HUDEP-2 (cell line): ENCODE measurements at regions not wholly inside any gene's neighbourhood (a gene's known extent, or its start where the extent isn't known, plus 50 kb on each side); places are given as distances from the start of the nearest gene placed in this dataset.
A peak's percentile ranks its signal among the peaks of the same experiment; 100 is the strongest.

Source experiments
- DNase-seq, 76 experiments: peaks; one replicate each; lab custom pipeline; 2025; ENCODE audit not compliant: unreplicated experiment in 76 of 76; lab: John Stamatoyannopoulos, UW

- no peak for DNase-seq
Observed at GRCh38 chr12:24608637-24609285, 340.1 kb downstream of the BCAT1 start.

- no peak for DNase-seq
Observed at GRCh38 chr12:24608108-24608507, 340.8 kb downstream of the BCAT1 start.

DNA sequence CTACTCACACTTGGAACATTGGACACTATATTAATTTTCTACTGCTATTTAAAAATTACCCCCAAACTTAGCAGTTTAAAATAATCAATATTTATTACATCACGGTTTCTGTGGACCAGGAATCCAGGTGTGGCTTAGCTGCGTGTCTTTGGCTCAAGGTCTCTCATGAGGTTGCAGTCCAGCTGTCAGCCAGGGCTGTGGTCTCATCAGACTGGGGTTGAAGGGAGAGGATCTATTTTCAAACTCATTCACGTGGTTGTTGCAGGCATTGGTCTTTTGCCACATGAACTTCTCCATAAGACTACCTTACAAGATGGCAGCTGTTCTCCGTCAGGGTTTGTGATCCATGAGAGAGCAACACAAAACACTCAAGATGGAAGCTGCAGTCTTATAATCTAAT lies 343.0 kb downstream of the BCAT1 start:
- no peak for DNase-seq

DNA sequence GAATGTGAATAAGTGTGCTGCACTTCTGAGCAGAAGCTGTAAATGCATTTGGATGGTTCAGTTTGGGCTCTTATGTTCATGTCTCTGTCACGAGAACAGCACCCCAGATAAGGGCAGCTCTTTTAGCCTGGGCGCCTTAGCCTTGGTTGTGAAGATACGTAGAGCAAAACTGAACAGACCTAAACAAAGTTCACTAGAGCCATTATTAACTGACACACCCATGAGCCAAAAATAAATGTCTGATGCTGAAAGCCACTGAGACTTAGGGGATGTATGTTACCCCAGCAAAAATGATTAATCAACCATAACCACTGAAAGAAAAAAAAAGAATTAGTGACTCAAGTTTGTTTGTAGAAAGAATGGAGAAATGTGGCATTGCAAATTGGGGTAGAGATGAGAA lies 343.4 kb downstream of the BCAT1 start:
- no peak for DNase-seq

- no peak for DNase-seq
Observed at GRCh38 chr12:24603371-24603770, 345.5 kb downstream of the BCAT1 start.

DNA sequence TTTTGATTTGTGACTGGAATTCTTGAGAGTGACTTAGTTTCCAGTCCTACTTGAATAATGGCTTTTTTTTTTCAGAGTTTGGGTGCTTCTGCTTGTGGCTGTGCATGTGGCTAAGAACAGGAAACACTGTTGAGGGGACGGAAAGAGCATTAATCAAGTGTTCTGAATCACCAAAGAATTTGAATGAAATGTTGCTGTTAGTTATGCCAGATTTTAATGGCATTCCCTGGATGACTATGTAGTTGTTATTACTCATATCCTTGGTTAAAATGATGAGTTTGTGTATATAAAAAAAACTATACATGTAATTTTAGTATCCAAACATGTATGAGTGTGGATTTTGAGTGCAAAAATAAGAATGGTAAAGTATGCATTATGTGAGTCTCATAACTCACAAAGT lies 347.9 kb downstream of the BCAT1 start:
- no peak for DNase-seq

- no peak for DNase-seq
Observed at GRCh38 chr12:24600551-24600950, 348.4 kb downstream of the BCAT1 start.

DNA sequence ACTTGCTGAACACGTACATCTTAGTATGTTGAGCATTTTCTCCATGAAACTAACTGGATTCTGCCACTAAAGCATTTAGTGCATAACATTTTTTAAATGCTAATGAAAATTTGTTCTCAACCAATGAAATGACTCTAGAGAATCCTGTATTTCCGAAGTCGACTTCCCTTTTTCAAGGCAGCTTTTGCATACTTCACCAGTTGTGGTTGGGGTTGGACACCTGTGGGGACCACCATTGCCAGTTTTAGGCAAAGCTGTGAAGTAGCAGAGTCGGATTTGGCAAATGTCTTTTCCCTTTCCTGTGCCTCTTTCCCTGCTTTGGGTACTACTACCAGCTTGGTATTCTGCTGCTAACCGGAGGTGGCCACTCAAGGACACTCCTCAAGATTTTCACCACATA lies 349.2 kb downstream of the BCAT1 start:
- peak in 1 of 76 experiments; percentile 0 for DNase-seq

DNA sequence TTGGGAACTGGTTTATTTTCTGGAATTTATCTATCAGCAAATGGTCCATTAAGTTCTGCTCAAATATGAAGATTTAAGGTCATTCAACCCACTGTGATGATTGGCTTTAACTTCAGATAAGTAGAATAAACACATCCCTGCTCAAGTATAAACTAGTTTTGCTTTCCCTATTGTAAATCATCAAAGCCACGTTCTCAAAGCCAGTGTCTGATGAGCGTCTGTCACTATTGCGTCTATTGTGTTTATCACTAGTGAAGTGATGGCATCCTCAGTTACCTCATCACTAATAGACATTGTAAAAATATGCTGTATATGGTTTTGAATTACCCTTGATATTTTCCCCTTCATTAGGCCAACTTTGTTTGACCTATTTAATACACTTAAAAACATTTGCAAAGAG lies 351.3 kb downstream of the BCAT1 start:
- no peak for DNase-seq

DNA sequence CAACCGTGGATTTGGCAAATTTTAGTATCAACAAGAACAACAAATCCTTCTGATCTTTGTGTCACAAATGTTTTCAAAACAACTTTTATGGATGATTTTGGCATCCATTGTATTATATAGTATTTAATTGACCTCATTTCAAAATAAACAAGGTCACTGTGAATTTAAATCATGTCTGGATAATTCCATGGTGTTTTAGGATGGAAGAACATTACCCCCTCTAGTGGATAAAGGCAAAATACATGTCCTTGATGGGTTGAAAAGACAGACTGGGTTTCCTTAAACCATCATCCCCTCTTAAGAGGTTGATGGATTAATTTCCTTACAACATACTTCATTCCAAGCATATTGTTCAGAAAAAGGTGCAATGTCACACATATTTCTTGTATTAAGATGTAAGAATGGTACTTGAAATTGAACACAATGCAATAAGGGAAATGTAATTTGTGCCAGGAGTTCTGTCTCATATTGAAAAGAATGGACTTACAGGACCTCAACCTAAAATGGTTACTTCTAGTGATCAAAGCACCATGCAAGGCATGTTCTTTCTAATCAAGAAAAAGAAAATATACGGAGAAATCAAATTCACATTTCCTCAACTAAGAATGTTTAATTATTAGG lies 352.0 kb downstream of the BCAT1 start:
- peak in 4 of 76 experiments; percentile 0 to 22 (median 1) for DNase-seq

DNA sequence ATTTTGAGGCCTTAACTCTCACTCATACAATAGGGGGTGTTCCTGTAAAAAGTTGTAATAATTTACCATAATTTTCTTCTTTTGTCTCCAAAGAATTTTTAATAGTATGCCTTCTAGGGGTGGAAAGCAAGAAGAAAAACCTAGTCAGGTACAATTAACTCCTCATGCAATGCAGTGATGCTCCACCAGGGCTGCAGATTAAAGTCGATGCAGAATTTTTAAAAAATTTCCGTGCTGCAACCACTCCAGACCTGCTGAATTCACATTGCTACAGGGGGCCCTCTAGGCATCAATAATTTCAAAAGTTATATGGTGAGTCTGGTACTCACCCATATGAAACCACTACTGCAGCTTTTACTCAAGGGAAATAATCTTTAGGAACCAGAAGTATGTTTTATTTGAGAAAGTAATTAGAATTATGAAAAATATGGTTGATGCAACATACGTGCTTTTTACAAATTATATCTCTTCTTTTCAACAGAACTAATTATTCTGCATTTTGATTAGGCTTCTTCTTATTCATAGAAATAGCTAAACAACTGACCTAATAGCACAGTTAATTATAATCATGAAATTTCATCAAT lies 353.2 kb downstream of the BCAT1 start:
- peak in 1 of 76 experiments; percentile 2 for DNase-seq

DNA sequence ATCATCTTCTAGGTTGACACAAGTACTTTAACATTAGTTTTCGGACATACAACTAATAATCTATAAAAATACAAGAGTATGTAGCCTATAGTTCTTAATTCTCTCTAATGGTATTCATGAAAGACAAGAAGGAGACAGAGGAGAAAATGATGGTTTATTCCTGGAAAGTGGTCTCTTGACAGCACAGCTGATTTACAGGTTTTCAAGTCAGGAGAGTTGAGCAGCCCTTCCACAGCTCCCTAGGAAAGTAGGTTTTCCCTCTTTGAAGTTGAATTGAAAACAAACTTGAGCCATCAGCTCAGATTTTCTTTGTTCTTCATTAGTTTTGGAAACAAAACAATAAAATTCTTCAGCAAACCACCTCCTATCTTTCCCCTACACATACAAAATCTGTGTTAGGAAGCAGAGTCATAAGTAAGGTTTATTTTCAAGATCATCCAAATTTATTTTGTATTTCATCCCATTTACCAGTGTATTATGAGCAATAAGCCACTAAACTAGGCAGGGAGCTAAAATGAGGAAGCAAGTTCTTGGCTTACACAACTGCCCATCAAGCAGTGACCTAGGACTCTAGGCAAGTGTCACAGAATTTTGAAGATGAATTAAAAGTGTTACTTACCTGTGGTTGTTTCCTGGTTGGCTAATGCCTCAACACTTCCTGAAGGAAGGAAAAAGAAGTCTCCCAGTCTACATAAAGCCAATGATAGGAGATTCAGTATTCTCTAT lies 357.0 kb downstream of the BCAT1 start:
- DNase-seq = no peak

DNA sequence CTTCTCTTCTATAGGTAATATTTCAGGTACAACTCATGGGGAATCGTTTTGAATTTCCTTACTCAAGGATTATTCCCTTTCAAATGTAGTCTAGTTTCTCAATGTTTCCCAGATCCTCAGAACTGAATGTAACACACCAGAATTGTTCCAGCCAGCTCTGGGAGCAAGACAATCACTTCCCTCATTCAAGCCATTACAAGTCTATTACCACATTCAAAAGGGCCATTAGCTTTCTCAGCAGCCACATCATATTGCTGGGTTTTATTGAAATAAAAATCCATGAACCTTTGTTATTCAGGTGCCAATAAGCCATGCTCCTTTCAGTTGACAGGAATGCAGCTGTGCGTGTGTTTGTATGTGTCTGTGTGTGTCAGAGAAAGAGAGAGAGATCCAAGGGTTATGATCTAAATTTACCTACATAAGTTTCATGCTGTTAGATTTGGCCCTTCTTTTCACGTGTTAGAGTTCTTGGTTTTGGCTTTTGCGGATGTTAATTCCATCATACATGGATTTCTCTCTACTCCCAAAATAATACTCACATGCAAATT lies 357.7 kb downstream of the BCAT1 start:
- no peak for DNase-seq

DNA sequence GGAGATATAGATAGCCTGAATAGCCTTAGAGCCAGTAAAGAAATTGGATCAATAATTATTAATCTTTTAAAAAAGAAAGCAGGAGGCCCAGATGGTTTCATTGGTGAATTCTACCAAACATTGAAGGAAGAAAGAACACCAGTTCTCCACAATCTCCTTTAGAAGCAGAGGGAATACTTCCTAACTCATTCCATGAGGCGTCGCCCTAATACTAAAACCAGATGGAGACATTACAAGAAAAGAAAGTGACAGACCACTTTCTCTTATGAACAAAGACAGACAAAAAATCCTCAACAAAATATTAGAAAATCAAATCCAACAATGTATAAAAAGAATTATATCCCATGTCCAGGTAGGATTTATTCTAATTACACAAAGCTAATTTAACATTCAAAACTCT lies 362.6 kb downstream of the BCAT1 start:
- no peak for DNase-seq

DNA sequence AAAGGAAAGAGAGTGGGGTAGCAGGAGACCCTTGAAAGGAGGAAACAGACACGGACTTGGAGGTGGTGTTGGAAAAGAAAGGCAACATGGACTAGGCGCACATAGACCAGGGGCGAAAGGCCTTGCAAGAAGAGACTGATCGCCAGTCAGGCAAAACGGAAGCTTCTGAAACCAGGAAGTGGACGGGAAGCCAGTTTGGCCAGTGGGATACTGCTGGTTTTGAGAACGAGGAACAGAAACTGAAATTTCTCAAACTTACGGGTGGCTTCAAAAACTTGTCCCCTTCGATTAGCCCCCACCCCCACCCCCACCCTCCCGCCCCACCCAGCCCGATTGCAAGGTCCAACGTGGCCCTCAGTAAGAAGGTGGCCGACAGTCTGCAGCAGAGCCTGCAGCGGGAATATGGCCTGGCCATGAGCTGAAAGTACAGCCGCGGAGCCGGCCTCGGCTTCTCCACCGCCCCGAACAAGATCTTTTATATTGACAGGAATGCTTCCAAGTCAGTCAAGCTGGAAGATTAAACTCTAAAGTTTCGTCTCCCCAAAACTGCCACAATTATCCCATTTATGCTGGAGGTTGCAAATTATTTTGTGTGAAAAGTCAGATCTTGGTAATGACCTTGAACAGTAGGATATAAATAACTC lies 364.7 kb downstream of the BCAT1 start:
- no peak for DNase-seq

DNA sequence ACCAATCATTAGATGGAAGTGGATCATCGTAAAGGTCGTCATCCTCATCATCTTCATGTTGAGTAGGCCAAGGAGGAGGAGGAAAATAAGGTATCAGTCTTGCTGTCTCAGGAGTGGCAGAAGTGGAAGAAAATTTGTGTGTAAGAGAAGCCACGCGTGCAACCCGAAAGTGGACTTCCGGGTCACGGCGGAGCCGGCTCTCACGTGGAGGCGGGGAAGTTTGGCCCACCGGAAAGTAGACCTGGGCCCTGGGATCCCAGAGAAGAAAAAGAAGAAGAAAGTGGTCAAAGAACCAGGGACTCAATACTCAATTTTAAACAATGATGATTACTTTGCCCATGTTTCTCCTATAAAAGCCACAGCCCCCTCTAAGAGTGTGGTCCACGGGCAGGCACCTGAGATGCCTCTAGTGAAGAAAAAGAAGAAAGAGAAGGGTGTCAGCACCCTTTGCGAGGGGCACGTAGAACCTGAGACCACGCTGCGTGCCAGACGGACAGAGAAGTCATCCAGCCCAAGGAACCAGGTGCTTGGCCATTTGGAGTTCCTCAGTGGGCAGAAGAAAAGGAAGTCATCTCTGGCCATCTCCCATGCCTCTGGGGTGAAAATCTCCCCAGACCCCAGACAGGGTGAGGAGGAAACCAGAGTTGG lies 365.8 kb downstream of the BCAT1 start:
- DNase-seq = no peak

DNA sequence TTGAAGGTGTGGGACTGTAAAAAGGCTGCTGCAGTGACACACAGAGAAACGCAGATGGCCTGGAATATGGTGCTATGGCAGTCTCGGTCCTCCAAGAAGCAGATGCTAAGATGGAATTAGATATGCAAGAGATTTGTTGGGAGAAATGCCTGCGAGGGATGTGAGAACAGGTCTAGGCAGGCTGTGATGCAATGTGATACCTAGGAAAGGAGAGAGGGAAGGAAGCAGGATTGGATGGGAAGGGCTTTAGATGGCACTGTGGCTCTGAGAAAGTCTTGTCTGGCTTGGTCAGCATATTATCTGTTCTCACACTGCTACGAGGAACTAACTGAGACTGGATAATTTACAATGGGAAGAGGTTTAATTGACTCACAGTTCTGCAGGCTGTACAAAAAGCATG lies 374.4 kb downstream of the BCAT1 start:
- no peak for DNase-seq

DNA sequence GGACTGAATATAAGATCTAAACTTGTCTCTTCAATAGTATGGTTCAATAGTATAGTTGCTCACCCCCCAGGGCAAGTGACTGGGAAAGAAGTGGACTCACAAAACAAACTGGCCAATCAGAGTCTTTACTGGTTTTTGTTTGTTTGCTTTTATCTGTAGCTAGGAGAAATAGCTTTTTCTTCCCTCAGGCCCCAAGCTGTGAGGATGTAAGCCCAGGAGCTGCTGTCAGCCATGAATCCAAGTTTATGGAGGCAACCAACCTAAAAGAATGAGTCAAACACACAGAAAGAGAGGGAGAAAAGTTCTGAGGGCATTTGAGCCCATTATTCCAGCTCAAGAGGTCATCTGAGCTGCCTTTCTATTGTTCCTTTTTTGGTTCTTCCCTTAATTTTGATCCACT lies 375.3 kb downstream of the BCAT1 start:
- DNase-seq = no peak

- no peak for DNase-seq
Observed at GRCh38 chr12:24565300-24565699, 383.6 kb downstream of the BCAT1 start.

DNA sequence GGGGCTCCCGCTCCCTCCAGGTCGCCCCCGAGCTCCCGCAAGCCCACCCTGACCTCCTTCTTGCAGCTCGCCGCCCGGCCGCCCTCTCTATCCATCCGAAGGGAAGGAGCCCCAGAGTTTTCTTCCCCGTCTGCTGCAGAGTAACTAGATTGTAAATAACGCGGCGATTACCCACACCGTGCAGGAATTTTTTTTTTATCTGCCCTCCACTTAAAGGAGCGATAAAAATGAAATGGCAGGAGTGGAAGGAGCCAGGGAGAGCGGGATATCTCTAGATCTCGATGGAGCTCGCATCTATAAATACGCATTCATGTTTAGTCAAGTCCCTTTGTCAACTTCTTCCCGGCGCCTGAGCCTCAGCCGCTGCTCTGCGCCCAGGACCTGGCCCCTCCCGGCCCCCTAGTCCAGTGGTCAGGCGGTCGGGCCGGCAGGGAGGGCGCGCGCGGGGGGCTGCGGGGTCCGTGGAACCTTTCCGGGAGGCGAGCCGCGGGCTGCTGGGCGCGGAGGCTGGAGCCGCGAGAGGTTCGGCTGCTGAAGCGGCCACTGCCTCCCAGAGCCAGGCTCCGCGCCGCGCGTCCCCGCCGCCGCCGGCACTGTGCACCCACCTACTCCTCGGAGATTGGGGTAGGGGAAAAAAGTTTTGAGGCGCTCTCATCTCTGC lies 386.0 kb downstream of the BCAT1 start:
- DNase-seq = no peak
